ENCODE measurements at regions not wholly inside any gene's neighbourhood (a gene's known extent, or its start where the extent isn't known, plus 50 kb on each side); places are given as distances from the start of the nearest gene placed in this dataset.

GRCh38 chrX:4129626-4130025 lies 416.2 kb upstream of the PRKX start:
- TF ChIP-seq POLR2A (IDR thresholded peaks at IDR 0.05), result no peak
- TF ChIP-seq, protein P1, sequence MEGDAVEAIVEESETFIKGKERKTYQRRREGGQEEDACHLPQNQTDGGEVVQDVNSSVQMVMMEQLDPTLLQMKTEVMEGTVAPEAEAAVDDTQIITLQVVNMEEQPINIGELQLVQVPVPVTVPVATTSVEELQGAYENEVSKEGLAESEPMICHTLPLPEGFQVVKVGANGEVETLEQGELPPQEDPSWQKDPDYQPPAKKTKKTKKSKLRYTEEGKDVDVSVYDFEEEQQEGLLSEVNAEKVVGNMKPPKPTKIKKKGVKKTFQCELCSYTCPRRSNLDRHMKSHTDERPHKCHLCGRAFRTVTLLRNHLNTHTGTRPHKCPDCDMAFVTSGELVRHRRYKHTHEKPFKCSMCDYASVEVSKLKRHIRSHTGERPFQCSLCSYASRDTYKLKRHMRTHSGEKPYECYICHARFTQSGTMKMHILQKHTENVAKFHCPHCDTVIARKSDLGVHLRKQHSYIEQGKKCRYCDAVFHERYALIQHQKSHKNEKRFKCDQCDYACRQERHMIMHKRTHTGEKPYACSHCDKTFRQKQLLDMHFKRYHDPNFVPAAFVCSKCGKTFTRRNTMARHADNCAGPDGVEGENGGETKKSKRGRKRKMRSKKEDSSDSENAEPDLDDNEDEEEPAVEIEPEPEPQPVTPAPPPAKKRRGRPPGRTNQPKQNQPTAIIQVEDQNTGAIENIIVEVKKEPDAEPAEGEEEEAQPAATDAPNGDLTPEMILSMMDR (IDR thresholded peaks at IDR 0.05), result no peak
